Gastroesophageal sphincter (tissue), 3 donors: ENCODE measurements at regions not wholly inside any gene's neighbourhood (a gene's known extent, or its start where the extent isn't known, plus 50 kb on each side); places are given as distances from the start of the nearest gene placed in this dataset.

Source experiments
- POLR2AphosphoS5 ChIP-seq: sonication (generic); formaldehyde crosslinking; IDR thresholded peaks from one replicate; pipeline ENCODE4 v1.6.1; 2017; ENCODE audit warnings: antibody characterized with exemption
- TF ChIP-seq, protein P1 (sequence below), 4 experiments: fragments of 200-600 bp in 2 of 4; fragments of 450-650 bp in 2 of 4; sonication (generic) in 1 of 4; IDR thresholded peaks; one replicate each; pipeline ENCODE4 v1.5.1; 2017 to 2019; ENCODE audit warnings: antibody characterized with exemption in 4 of 4, mild to moderate bottlenecking in 2 of 4, moderate library complexity in 2 of 4

DNA sequence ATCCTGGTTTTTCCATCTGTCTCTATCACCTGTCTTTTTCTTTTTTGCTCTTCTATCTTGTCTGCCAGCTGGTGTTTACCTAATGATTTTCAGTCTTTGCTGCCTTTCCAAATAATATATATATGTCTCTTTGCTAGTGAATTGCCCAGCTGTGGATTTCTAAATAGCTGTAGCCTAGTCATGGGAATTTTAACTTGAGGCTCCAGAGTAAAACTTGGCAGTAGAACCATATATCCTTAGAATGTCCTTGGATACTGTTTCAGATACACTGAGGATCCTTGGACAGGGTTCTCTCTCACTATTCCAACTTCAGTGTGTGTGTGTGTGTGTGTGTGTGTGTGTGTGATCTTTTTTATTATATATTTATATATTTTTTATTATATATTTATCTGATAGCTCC is 2285.3 kb downstream of the LRRC4C start:
- TF ChIP-seq, protein P1, sequence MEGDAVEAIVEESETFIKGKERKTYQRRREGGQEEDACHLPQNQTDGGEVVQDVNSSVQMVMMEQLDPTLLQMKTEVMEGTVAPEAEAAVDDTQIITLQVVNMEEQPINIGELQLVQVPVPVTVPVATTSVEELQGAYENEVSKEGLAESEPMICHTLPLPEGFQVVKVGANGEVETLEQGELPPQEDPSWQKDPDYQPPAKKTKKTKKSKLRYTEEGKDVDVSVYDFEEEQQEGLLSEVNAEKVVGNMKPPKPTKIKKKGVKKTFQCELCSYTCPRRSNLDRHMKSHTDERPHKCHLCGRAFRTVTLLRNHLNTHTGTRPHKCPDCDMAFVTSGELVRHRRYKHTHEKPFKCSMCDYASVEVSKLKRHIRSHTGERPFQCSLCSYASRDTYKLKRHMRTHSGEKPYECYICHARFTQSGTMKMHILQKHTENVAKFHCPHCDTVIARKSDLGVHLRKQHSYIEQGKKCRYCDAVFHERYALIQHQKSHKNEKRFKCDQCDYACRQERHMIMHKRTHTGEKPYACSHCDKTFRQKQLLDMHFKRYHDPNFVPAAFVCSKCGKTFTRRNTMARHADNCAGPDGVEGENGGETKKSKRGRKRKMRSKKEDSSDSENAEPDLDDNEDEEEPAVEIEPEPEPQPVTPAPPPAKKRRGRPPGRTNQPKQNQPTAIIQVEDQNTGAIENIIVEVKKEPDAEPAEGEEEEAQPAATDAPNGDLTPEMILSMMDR (IDR thresholded peaks at IDR 0.05), result no peak
- TF ChIP-seq POLR2AphosphoS5, result no peak
